Neural crest cell (in vitro differentiated cells): ENCODE measurements at regions not wholly inside any gene's neighbourhood (a gene's known extent, or its start where the extent isn't known, plus 50 kb on each side); places are given as distances from the start of the nearest gene placed in this dataset.

Experiments
- DNase-seq: peaks from one replicate; pipeline ENCODE4 v3.0.0; 2021; ENCODE audit warnings: low read depth, mixed read lengths, low spot score
- H3K27ac Mint-ChIP-seq: one replicate; pipeline ENCODE4 v1.8.0; 2021; ENCODE audit warnings: mild to moderate bottlenecking, mixed read lengths; ENCODE audit not compliant: unreplicated experiment
- H3K27me3 Mint-ChIP-seq: 2 replicates; pipeline ENCODE4 v1.8.0; 2021; ENCODE audit warnings: low read depth, mild to moderate bottlenecking, mixed read lengths
- H3K36me3 Mint-ChIP-seq: 2 replicates; pipeline ENCODE4 v1.8.0; 2021; ENCODE audit warnings: low read depth, mild to moderate bottlenecking, mixed read lengths
- H3K4me1 Mint-ChIP-seq: 2 replicates; pipeline ENCODE4 v1.8.0; 2021; ENCODE audit warnings: mixed read lengths
- H3K4me3 Mint-ChIP-seq: one replicate; pipeline ENCODE4 v1.8.0; 2021; ENCODE audit warnings: mild to moderate bottlenecking, mixed read lengths
- H3K9me3 Mint-ChIP-seq: 2 replicates; pipeline ENCODE4 v1.8.0; 2021; ENCODE audit warnings: mixed read lengths
- CTCF ChIP-seq: fragments of 200-600 bp; sonication (generic); conservative IDR thresholded peaks from 2 replicates; pipeline ENCODE4 v1.5.0; 2021; ENCODE audit warnings: antibody characterized with exemption, mild to moderate bottlenecking

GRCh38 chr5:44497606-44498005 is 108.4 kb upstream of the FGF10 start:
- H3K27me3 Mint-ChIP-seq = no peaks in the 10 kb centered on the region
- H3K9me3 Mint-ChIP-seq = no peaks in the 10 kb centered on the region

DNA sequence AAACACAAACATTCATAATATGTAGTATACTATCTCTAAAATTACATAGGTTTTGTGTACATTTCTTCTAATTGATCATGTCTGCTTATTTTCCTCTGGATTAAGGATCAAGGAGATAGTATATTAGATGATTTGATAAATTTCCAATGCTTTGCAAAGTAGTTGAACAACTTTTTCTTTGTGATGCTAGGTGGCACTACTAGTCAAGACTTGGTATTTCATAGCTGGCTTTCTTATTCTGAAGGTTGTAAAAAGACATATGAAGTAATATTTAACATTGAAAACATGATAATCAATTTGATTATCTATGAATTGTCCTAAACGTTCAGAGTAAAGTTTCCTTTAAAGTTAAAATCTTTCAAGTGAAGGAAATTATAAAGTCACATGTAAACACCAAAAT is 106.1 kb upstream of the FGF10 start:
- no peak for DNase-seq
- TF ChIP-seq CTCF = no peak
- H3K4me1 Mint-ChIP-seq = no peaks in the 10 kb centered on the region
- H3K9me3 Mint-ChIP-seq = peaks cover 3% of the 10 kb centered on the region
- no peak overlapping the region for H3K27ac Mint-ChIP-seq
- H3K4me3 Mint-ChIP-seq = no peak overlapping the region
- H3K36me3 Mint-ChIP-seq = no peaks in the 10 kb centered on the region
- no peaks in the 10 kb centered on the region for H3K27me3 Mint-ChIP-seq

More at GRCh38 chr5:44497606-44498005, 108.4 kb upstream of the FGF10 start:
- H3K27ac Mint-ChIP-seq = no peak overlapping the region
- H3K36me3 Mint-ChIP-seq = no peaks in the 10 kb centered on the region
- TF ChIP-seq CTCF = no peak
- no peak overlapping the region for H3K4me3 Mint-ChIP-seq
- peaks cover 6% of the 10 kb centered on the region for H3K4me1 Mint-ChIP-seq
- no peak for DNase-seq

- Mint-ChIP-seq H3K27me3 (no peaks in the 10 kb centered on the region), H3K36me3 (no peaks in the 10 kb centered on the region), H3K4me3 (no peak overlapping the region), H3K4me1 (no peaks in the 10 kb centered on the region), H3K9me3 (peaks cover 3% of the 10 kb centered on the region), H3K27ac (no peak overlapping the region)
- TF ChIP-seq CTCF = no peak
- no peak for DNase-seq
These were observed 100.5 kb upstream of the FGF10 start for GRCh38 chr5:44489759-44490158.

- H3K4me3 Mint-ChIP-seq = no peak overlapping the region
- H3K36me3 Mint-ChIP-seq = no peaks in the 10 kb centered on the region
- H3K9me3 Mint-ChIP-seq = no peaks in the 10 kb centered on the region
- no peaks in the 10 kb centered on the region for H3K4me1 Mint-ChIP-seq
- no peak overlapping the region for H3K27ac Mint-ChIP-seq
- no peak for TF ChIP-seq CTCF
- no peak for DNase-seq
- no peaks in the 10 kb centered on the region for H3K27me3 Mint-ChIP-seq
These were observed 97.4 kb upstream of the FGF10 start for GRCh38 chr5:44486591-44486990.

GRCh38 chr5:44454002-44454401 is 64.8 kb upstream of the FGF10 start:
- no peaks in the 10 kb centered on the region for H3K36me3 Mint-ChIP-seq
- H3K27ac Mint-ChIP-seq = no peak overlapping the region

More at GRCh38 chr5:44454002-44454401, 64.8 kb upstream of the FGF10 start:
- Mint-ChIP-seq H3K27me3 (no peaks in the 10 kb centered on the region), H3K4me1 (no peaks in the 10 kb centered on the region), H3K9me3 (peaks cover 2% of the 10 kb centered on the region), H3K4me3 (no peak overlapping the region)
- no peak for TF ChIP-seq CTCF
- DNase-seq = no peak
